Ovary (tissue), 7 donors: ENCODE measurements at regions not wholly inside any gene's neighbourhood (a gene's known extent, or its start where the extent isn't known, plus 50 kb on each side); places are given as distances from the start of the nearest gene placed in this dataset.

Source experiments
- DNase-seq, 5 donors: peaks; one replicate each; pipeline ENCODE4 v3.0.0-alpha.2; 2019 to 2020
- H3K27ac ChIP-seq, 2 donors: fragments of 200-600 bp; one replicate each; pipeline versions ENCODE4 v1.5.1 to v1.8.0; 2019 to 2022
- H3K27me3 ChIP-seq: fragments of 200-600 bp; one replicate; pipeline ENCODE4 v1.8.0; 2022
- H3K36me3 ChIP-seq: fragments of 200-600 bp; sonication (generic); one replicate; pipeline ENCODE4 v1.5.1; 2019
- H3K4me1 ChIP-seq: one replicate; pipeline ENCODE4 v1.8.1; 2013; ENCODE audit warnings: mild to moderate bottlenecking, moderate library complexity; ENCODE audit not compliant: insufficient read depth
- H3K4me3 ChIP-seq: fragments of 200-600 bp; sonication (generic); one replicate; pipeline ENCODE4 v1.5.1; 2017
- H3K9me3 ChIP-seq, 2 donors: fragments of 200-600 bp in 1 of 2; sonication (generic) in 1 of 2; one replicate each; pipeline versions ENCODE4 v1.5.1 to v1.8.1; 2013 to 2019; ENCODE audit warnings: mild to moderate bottlenecking in 1 of 2, moderate library complexity in 1 of 2
- EP300 ChIP-seq: sonication (generic); formaldehyde crosslinking; IDR thresholded peaks from one replicate; pipeline ENCODE4 v1.6.1; 2017; ENCODE audit warnings: antibody characterized with exemption
- POLR2A ChIP-seq: fragments of 450-650 bp; IDR thresholded peaks from one replicate; pipeline ENCODE4 v1.6.1; 2017; ENCODE audit warnings: antibody characterized with exemption, mild to moderate bottlenecking, moderate library complexity
- WGBS, 3 donors: extraction: QIAGEN DNeasy Blood & Tissue Kit in 1 of 3; methylation state at CpG; one replicate each; pipeline versions ENCODE4 v1.1.5 to v1.1.7; 2013 to 2017; 5-methylcytosine and 5-hydroxymethylcytosine counted together
- intact Hi-C, 4 donors: fragments of 100-400 bp; cut with DNase I; formaldehyde crosslinking; loops; one replicate each; pipeline versions ENCODE4 v1.11.0 to v1.15.1; 2022 to 2023
- TF ChIP-seq, protein P1 (sequence below), 3 donors: fragments of 450-650 bp in 2 of 3; fragments of 200-600 bp in 1 of 3; IDR thresholded peaks; one replicate each; pipeline versions ENCODE4 v1.5.1 to v1.8.0; 2016 to 2022; ENCODE audit warnings: antibody characterized with exemption in 3 of 3, mild to moderate bottlenecking in 1 of 3
- donor health status: DM: no; HTN: no; CAD: no; lungs with moderate emphysema.
- donor health status: DM: no; HTN: no; CAD: no.
- donor health status: Bipolar disorder and iron deficiency.
- donor health status: DM: no; HTN: no; CAD: no.
- donor health status: DM: yes; HTN: yes; CAD: no.

DNA sequence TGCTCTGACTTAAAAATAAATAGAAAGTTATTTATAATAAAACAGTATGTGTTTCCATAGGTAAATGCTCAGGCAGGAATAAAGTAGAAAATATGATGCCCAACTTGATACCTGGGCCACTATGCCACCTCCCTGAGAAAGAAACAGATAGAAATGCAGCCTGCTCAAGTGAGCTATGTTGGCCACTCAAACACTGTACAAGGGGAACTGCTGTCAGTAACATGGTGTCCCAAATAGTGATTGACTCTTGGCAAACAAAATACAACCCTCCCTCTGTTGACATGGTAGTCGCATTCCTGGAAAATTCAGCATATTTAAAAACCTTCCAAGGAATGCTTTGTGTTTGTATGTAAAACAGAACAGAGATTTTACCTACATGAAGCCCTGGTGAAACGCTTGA, 66.9 kb upstream of the KCNE2 start:
- H3K9me3 ChIP-seq = no peaks in the 10 kb centered on the region

DNA sequence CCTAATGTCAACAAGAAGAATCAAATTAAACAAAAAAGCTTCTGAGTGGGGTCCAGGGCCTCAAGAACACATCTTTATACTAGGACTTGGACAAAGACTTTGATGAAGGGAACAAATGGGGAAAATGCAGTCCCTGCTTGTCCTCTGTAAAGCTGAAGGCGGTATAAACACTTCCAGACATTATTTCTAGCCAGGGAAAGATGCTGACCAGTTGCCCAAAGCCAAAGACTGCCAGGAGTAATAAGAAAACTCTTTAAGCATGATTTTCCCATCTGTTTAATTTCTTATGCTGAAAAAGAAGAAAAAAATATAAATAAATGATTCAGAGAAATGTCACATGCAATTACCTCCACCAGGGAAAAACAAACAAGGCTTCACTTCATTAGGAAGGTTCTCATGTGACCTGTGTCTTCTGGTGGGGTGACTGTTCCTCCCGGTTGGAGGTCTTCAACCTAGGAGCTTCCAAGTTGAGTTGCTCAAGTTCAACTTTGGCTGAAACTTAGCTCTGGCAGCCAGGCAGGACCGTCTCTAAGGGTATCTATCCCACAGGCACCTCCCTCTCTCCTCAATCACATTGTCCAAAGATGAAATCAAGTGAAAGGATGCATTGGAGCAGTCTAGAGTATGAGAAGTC, 65.2 kb upstream of the KCNE2 start:
- 81 to 94% (median 90%) methylated on average over 3 of the region's 3 CpGs for WGBS, 3 donors
- Histone ChIP-seq H3K9me3 (no peaks in the 10 kb centered on the region), H3K4me1 (no peaks in the 10 kb centered on the region), H3K27me3 (no peaks in the 10 kb centered on the region), H3K36me3 (no peaks in the 10 kb centered on the region), H3K27ac (no peak overlapping the region), H3K4me3 (no peak overlapping the region)
- no peak for TF ChIP-seq POLR2A
- no peak for TF ChIP-seq EP300
- TF ChIP-seq, protein P1, sequence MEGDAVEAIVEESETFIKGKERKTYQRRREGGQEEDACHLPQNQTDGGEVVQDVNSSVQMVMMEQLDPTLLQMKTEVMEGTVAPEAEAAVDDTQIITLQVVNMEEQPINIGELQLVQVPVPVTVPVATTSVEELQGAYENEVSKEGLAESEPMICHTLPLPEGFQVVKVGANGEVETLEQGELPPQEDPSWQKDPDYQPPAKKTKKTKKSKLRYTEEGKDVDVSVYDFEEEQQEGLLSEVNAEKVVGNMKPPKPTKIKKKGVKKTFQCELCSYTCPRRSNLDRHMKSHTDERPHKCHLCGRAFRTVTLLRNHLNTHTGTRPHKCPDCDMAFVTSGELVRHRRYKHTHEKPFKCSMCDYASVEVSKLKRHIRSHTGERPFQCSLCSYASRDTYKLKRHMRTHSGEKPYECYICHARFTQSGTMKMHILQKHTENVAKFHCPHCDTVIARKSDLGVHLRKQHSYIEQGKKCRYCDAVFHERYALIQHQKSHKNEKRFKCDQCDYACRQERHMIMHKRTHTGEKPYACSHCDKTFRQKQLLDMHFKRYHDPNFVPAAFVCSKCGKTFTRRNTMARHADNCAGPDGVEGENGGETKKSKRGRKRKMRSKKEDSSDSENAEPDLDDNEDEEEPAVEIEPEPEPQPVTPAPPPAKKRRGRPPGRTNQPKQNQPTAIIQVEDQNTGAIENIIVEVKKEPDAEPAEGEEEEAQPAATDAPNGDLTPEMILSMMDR (IDR thresholded peaks at IDR 0.05) = no peak
- intact Hi-C loops = no loop called here
- no peak for DNase-seq

More for the DNA sequence above, 66.9 kb upstream of the KCNE2 start:
- H3K27me3 ChIP-seq = no peaks in the 10 kb centered on the region
- no peak for TF ChIP-seq EP300
- TF ChIP-seq, protein P1 (IDR thresholded peaks at IDR 0.05) = no peak
- no peak for TF ChIP-seq POLR2A
- no peak for DNase-seq
- H3K4me1 ChIP-seq = no peaks in the 10 kb centered on the region
- H3K4me3 ChIP-seq = no peak overlapping the region
- intact Hi-C loops = no loop called here
- 85 to 91% (median 88%) methylated on average over 2 of the region's 2 CpGs for WGBS, 3 donors
- H3K36me3 ChIP-seq = no peaks in the 10 kb centered on the region
- no peak overlapping the region for H3K27ac ChIP-seq

DNA sequence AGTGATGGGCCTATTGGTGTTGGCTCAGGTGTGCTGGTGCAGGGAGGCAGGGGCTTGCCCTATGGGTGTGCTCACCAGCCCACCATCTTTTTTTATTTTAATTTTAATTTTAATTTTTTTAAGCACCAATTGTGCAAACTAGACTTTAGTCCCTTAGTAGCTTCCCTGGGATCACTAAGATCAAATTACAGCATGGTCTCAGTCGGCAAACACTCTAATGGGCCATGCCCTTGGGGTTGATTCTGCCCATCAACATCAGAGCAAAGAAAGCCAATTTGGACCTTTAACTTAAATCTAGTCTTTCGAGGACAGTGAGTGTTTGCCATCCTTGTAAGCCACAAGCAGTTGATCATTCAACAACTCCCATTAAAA, 64.7 kb upstream of the KCNE2 start:
- Histone ChIP-seq H3K4me1 (no peaks in the 10 kb centered on the region), H3K9me3 (no peaks in the 10 kb centered on the region), H3K27ac (no peak overlapping the region), H3K36me3 (no peaks in the 10 kb centered on the region), H3K27me3 (no peaks in the 10 kb centered on the region), H3K4me3 (no peak overlapping the region)
- TF ChIP-seq POLR2A = no peak
- TF ChIP-seq EP300 = no peak
- TF ChIP-seq, protein P1 (IDR thresholded peaks at IDR 0.05) = no peak
- 77 to 87% (median 83%) methylated on average over 2 of the region's 2 CpGs for WGBS, 3 donors
- DNase-seq = no peak
- intact Hi-C loops = no loop called here

DNA sequence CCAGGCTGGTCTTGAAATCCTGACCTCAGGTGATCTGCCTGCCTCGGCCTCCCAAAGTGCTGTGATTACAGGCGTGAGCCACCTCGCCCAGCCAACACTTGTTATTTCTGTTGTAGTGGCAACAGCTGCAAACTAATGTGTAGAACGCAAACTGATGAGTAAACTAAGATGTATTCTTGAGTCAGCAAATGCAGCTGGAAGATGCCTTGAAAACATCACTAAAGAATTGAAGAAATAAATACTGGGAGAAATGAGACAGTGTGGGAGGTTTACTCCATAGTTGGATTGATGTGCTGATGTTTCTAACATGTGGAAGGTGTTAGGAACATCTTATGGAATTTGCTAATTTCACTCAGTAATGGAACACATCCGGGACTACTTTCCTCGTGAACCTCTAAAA, 61.3 kb upstream of the KCNE2 start:
- Histone ChIP-seq H3K4me3 (no peak overlapping the region), H3K36me3 (no peaks in the 10 kb centered on the region), H3K27me3 (no peaks in the 10 kb centered on the region), H3K9me3 (no peaks in the 10 kb centered on the region), H3K27ac (no peak overlapping the region), H3K4me1 (no peaks in the 10 kb centered on the region)
- no peak for TF ChIP-seq EP300
- TF ChIP-seq, protein P1 (IDR thresholded peaks at IDR 0.05) = no peak
- TF ChIP-seq POLR2A = no peak
- WGBS, 3 donors = 89 to 91% (median 91%) methylated on average over 6 of the region's 6 CpGs
- intact Hi-C loops = no loop called here
- DNase-seq = no peak
